ENCODE measurements at regions not wholly inside any gene's neighbourhood (a gene's known extent, or its start where the extent isn't known, plus 50 kb on each side); places are given as distances from the start of the nearest gene placed in this dataset.
"Not testable (repeated sequence)": the region's sequence is repeated elsewhere in the genome, so short reads cannot be mapped to it uniquely, and the experiment has no call there.

- DNase-seq (ENCODE audit: low spot score in 2 of 2): peak in 1 of 2 donors; percentile 12
- H3K27me3 ChIP-seq: no peaks in the 10 kb centered on the region
- WGBS: 38% methylated on average over 3 of the region's 3 CpGs
- TF ChIP-seq POLR2A (IDR thresholded peaks at IDR 0.05): no peak
- no peak for TF ChIP-seq CTCF (IDR thresholded peaks at IDR 0.05)
- no peak for TF ChIP-seq EP300 (IDR thresholded peaks at IDR 0.05)
- no peak for TF ChIP-seq POLR2AphosphoS5 (IDR thresholded peaks at IDR 0.05)
- H3K4me3 ChIP-seq: no peak overlapping the region
- no peaks in the 10 kb centered on the region for H3K36me3 ChIP-seq
- no peak overlapping the region for H3K27ac ChIP-seq
- H3K4me1 ChIP-seq: peaks cover 5% of the 10 kb centered on the region
- H3K9me3 ChIP-seq: no peaks in the 10 kb centered on the region
Measured at GRCh38 chr1:181213056-181213455, 124.6 kb downstream of the IER5 start.

- WGBS: 59% methylated on average over 2 of the region's 3 CpGs
- no peaks in the 10 kb centered on the region for H3K36me3 ChIP-seq
- H3K9me3 ChIP-seq: no peaks in the 10 kb centered on the region
- no peaks in the 10 kb centered on the region for H3K27me3 ChIP-seq
- no peak overlapping the region for H3K27ac ChIP-seq
- H3K4me1 ChIP-seq: peaks cover 5% of the 10 kb centered on the region
- no peak for DNase-seq (ENCODE audit: low spot score in 2 of 2)
- H3K4me3 ChIP-seq: no peak overlapping the region
- TF ChIP-seq CTCF (IDR thresholded peaks at IDR 0.05): no peak
- no peak for TF ChIP-seq EP300 (IDR thresholded peaks at IDR 0.05)
- TF ChIP-seq POLR2AphosphoS5 (IDR thresholded peaks at IDR 0.05): no peak
- TF ChIP-seq POLR2A (IDR thresholded peaks at IDR 0.05): no peak
Measured at GRCh38 chr1:181216591-181216994, 128.1 kb downstream of the IER5 start.

GRCh38 chr1:181219938-181220337 is 131.4 kb downstream of the IER5 start:
- no peak for DNase-seq (ENCODE audit: low spot score in 2 of 2)
- Histone ChIP-seq H3K4me3 (no peak overlapping the region), H3K4me1 (no peaks in the 10 kb centered on the region), H3K36me3 (no peaks in the 10 kb centered on the region), H3K27ac (no peak overlapping the region), H3K9me3 (no peaks in the 10 kb centered on the region), H3K27me3 (no peaks in the 10 kb centered on the region)
- 62% methylated on average over 4 of the region's 4 CpGs for WGBS
- TF ChIP-seq EP300 (IDR thresholded peaks at IDR 0.05) (no peak), CTCF (IDR thresholded peaks at IDR 0.05) (no peak), POLR2A (IDR thresholded peaks at IDR 0.05) (no peak), POLR2AphosphoS5 (IDR thresholded peaks at IDR 0.05) (no peak)

GRCh38 chr1:181221078-181221477 is 132.6 kb downstream of the IER5 start:
- no peak overlapping the region for H3K27ac ChIP-seq
- H3K9me3 ChIP-seq: no peaks in the 10 kb centered on the region
- H3K4me3 ChIP-seq: no peak overlapping the region
- H3K36me3 ChIP-seq: no peaks in the 10 kb centered on the region
- DNase-seq (ENCODE audit: low spot score in 2 of 2): no peak
- H3K4me1 ChIP-seq: no peaks in the 10 kb centered on the region
- TF ChIP-seq EP300 (IDR thresholded peaks at IDR 0.05) (no peak), POLR2A (IDR thresholded peaks at IDR 0.05) (no peak), POLR2AphosphoS5 (IDR thresholded peaks at IDR 0.05) (no peak), CTCF (IDR thresholded peaks at IDR 0.05) (no peak)
- 46% methylated on average over 5 of the region's 5 CpGs for WGBS
- H3K27me3 ChIP-seq: no peaks in the 10 kb centered on the region

- Histone ChIP-seq H3K9me3 (no peaks in the 10 kb centered on the region), H3K4me3 (no peak overlapping the region), H3K27me3 (no peaks in the 10 kb centered on the region), H3K36me3 (no peaks in the 10 kb centered on the region), H3K4me1 (no peaks in the 10 kb centered on the region), H3K27ac (no peak overlapping the region)
- TF ChIP-seq CTCF (IDR thresholded peaks at IDR 0.05) (no peak), POLR2A (IDR thresholded peaks at IDR 0.05) (no peak), POLR2AphosphoS5 (IDR thresholded peaks at IDR 0.05) (no peak), EP300 (IDR thresholded peaks at IDR 0.05) (no peak)
- no peak for DNase-seq (ENCODE audit: low spot score in 2 of 2)
- 85% methylated on average over 6 of the region's 7 CpGs for WGBS
Measured at GRCh38 chr1:181222972-181223505, 134.5 kb downstream of the IER5 start.

- 88% methylated on average over 3 of the region's 4 CpGs for WGBS
- DNase-seq (ENCODE audit: low spot score in 2 of 2); H3K36me3 ChIP-seq; H3K4me1 ChIP-seq; H3K9me3 ChIP-seq; H3K4me3 ChIP-seq; H3K27me3 ChIP-seq; H3K27ac ChIP-seq: not testable (repeated sequence)
Measured at GRCh38 chr1:181226728-181227127, 138.2 kb downstream of the IER5 start.

All from suprapubic skin (tissue), 4 donors.